ENCODE measurements at regions not wholly inside any gene's neighbourhood (a gene's known extent, or its start where the extent isn't known, plus 50 kb on each side); places are given as distances from the start of the nearest gene placed in this dataset.

DNA sequence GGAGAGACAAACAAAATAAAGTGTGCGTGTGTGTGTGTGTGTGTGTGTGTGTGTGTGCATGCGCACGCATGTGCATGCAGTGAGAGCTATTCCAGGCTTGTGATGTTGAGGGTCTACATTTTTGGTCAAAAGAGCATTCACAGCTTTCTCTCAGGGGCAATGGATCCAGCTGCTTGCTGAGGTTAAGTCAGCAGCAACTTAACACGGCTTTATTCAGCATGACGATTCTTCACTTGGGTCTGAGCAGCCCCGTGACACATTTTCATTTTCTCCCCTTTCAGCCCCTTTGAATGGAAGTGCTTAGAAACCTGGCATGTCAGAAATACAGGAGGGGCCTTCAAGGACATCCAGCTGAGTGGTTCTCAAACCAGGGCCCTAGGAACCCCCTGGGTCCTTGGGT, 66.4 kb upstream of the MED9 start (continued):
- TF ChIP-seq, protein P1, sequence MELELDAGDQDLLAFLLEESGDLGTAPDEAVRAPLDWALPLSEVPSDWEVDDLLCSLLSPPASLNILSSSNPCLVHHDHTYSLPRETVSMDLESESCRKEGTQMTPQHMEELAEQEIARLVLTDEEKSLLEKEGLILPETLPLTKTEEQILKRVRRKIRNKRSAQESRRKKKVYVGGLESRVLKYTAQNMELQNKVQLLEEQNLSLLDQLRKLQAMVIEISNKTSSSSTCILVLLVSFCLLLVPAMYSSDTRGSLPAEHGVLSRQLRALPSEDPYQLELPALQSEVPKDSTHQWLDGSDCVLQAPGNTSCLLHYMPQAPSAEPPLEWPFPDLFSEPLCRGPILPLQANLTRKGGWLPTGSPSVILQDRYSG (tag; conservative IDR thresholded peaks at IDR 0.05; ENCODE audit: low read depth) = no peak
- TF ChIP-seq U2AF2 (optimal IDR thresholded peaks at IDR 0.05; ENCODE audit: low read depth, low read length) (no peak), REST (IDR thresholded peaks at IDR 0.05; ENCODE audit: borderline replicate concordance) (no peak), REST (CRISPR knock-in tag; IDR thresholded peaks at IDR 0.05; ENCODE audit: low read depth) (no peak)
